ENCODE measurements at regions not wholly inside any gene's neighbourhood (a gene's known extent, or its start where the extent isn't known, plus 50 kb on each side); places are given as distances from the start of the nearest gene placed in this dataset.

DNA sequence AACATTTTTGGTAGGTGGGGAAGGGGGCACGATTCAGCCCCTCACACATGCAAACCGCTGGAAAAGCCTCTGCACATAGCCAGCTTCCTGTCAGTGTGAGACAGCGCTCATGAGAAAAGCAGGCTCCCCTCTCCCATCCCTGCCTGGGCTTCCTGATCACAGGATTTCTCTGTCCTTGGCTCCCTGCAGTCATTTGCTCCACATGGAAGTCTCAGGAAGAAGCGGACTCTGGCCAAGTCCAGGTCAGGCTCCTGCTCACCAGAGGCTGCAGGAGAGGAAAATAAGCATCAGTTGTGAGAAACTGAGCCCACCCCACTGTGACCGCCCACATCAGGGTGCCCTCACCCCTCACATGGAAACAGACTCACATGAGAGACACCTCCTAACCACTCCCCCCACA is 664.3 kb upstream of the TENM3 start:
- DNase-seq, result no peak

DNA sequence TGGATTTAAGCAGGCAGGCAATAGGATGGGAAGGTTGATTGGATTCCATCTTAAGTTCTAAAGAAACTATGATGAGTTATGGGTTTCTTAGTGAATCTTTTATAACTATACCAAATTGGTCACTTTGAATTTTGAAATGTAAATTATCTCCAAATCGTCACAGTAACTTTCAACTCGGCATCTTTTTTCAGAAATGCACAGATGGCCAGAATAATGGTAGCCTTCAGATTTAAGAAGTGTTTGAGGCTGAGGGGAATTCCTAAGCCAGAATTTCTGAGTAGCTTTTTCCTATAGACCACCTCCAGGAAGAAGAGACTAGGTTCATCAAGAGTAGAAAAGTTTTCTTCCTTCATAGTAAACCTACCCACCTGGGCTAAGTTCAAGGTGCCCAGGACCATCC is 663.7 kb upstream of the TENM3 start:
- DNase-seq, result no peak

DNA sequence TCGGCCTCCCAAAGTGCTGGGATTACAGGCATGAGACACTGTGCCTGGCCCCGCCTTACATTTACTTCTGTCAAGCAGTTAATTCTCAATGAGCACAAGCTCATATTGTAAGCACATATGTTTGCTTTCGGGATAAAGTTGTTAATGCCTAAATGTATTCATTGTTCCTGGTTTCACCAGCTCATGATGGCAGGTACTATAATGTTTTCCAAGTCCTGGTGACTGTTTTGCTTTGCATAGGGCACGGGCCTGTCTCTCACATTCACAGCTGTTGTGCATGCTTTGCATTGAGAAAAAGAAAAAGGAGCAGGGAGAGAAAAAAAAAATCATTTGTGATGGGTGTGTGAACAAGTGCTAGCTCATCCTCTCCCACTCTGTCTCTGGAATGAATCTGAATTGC is 661.2 kb upstream of the TENM3 start:
- no peak for DNase-seq

DNA sequence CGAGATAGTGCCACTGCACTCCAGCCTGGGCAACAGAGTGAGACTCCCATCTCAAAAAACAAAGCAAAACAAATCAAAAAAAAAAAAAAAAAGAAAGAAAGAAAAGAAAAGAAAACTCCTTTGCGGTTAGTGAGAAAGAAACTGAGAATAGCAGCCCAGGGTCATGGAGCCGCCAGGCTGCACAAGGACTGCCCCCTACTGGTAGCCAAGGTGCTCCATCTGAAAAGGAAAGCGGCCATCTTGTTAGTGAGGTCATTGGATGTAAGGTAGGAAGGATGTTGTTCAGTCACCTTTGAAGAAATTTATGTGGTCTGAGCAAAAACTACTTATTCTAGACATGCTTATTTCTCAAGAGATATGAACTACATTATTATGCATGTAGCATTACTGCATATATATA is 660.6 kb upstream of the TENM3 start:
- DNase-seq, result peak; percentile 7

DNA sequence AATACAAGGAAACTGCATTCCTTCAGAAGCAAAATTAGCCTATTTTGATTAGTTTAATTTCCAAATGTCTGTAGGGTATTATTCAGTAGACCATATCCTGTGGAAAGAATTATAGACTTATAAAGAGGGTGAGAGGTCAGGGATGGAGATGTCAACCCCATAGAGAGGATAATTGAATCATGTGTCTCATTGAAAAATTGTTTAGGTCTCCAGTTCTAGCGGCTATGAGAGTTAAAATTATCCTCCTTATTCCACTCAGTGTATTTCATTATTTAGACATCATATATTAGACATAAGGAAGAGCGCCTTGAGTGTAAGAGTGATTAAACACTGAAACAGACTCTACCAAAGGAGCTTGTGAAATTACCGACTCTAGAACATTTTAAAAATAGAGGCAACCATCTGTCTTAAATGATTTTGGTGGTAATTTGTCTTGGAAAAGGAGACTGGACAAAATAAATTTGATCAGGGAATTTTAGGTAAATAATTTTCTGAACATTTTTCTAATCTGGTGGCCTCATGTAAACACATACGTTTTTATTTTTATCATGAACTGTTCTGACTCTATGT is 654.4 kb upstream of the TENM3 start:
- DNase-seq, result no peak

DNA sequence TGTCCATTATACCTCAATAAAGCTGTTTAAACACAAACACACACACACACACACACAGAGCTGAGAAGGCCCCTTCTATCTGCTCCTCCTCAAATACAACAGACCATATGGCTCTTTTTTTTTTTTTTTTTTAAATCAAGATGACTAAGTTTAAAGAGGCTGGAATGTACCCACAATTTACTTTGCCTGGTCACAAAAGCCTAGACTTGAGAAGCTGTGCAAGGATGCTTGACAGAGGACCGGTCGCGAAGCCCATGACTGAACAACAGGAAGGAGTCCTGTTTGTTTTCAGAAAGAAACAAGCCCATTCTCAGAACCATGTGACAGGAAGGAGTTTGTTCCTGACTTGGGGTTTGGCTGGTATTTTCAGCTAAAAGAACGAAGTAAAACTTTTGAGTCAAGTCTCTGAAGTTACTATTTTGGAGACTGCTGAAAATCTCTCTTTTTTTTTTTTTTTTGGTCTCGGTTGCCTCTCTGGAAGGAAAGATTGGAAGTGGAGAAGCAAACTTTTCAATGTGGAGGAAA is 650.9 kb upstream of the TENM3 start:
- no peak for DNase-seq

DNA sequence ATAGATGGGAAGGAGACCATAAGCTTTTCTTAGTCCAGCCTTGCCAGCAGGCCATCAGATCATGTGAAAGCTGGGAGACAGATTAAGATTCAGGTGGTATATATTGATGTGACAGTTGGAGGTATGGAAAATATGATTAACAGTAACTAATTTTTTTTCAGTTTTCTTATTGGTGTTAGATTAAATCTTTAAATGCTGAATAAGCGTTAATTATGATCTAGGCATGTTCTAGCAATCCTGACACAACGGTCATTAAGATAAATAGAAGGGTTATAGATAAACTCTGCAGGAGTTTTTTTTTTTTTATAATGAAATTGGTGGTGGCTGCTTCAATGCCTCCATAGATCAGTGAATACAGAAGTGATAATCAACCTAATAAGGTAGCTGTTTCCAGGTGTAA is 649.5 kb upstream of the TENM3 start:
- DNase-seq, result no peak

DNA sequence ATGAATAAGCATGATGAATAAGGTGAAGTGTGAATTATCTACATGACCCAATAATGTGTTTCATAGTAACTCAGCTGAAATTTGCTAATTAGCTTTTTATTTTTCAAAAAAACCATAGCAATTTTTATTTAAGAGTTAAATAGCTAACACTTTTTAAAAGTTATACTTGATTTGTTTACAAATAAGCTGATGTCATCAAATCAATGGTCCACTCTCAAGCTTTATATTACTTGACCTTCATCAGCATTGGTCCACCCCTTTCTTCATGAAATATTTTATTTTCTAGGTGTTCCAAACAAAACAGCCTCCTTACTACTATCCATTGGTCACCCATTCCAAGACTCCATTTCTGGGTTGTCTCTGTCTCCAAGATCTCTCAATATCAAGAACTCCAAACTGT is 649.0 kb upstream of the TENM3 start:
- DNase-seq, result no peak

DNA sequence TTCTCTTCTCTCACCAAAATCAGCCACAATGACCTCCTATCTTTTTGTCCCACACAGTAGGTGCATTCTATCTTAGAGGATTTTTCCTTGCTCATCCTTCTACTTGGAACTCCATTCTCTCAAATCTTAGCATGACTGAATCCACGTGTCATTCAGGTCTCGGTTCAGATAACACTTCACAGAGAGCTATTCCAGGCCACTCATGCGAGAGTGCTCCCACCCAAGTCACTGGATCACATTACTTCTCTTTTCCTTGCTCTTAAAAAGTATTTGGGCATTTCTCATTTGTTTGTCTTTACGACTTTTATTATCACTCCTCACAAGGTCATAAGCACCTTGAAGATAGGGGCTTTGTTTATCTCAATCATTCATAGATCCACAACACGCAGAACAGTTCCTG is 647.5 kb upstream of the TENM3 start:
- DNase-seq, result no peak

DNA sequence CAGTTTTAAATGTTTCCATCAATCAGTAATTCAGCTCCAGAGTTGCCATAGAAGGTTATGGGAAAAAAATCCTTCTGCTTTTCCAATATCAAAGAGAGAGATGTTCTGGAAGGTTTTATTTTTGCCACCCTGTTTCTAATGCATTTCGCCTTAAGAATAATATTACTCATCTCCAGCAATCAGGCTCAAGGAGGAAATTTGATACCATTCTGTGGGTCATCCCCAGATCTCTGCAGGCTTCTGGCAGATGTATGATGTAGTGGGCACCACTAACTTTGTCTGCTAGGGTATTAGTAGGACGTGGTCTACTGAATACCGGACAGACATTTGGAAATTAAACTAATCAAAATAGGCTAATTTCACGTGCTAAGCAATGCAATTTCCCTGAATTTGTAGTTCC is 645.4 kb upstream of the TENM3 start:
- no peak for DNase-seq

DNA sequence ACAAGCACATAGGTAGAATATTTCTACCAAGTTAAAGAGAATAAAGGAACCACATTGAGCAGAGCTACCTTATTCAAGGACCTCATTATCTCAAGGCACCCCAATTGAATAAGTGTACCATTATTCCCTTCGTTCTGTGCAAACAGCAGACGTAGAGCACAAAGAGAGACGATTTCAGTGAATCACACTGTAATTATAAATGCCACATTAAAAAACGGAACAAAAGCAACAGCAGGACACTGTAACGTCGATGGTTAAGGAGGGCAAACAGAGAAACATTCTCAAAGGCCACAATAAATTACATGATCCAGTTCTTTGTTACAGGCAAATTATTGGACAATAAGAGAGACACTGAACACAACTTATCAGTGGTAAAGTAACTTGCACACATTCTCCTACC is 644.1 kb upstream of the TENM3 start:
- no peak for DNase-seq

DNA sequence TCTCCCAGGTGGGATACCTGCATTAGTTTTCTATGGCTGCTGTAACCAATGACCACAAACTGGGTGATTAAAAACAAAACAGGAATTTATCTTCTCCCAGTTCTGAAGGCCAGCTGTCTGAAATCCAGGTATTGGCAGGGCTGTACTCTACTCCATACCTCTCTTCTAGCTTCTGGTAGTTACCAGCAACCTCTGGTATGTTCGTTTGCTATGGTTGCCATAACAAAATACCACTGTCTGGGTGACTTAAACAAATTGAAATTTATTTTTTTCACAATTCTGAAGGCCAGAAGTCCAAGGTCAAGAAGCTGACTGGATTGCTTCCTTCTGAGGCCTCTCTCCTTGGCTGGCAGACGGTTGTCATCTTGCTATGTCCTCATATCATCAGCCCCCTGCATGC is 642.1 kb upstream of the TENM3 start:
- no peak for DNase-seq

DNA sequence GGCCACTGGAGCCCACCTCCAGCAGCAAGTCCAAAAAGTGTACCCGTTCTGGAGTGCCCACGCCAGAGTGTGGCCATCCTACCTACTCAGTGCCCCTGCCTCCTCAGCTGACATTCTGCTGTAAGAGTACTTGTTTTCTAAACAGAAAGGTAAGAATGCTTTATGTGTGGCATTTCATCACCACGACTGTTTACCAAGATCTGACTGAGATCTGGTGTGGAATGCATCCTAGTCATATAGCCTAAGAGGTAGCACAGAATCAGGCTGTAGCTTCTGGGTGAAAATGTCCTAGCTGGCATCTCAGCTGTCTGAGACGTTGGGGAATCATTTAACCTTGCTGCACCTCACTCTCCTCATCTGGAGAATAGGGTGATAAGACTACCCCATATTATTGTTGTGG is 638.7 kb upstream of the TENM3 start:
- DNase-seq, result no peak

DNA sequence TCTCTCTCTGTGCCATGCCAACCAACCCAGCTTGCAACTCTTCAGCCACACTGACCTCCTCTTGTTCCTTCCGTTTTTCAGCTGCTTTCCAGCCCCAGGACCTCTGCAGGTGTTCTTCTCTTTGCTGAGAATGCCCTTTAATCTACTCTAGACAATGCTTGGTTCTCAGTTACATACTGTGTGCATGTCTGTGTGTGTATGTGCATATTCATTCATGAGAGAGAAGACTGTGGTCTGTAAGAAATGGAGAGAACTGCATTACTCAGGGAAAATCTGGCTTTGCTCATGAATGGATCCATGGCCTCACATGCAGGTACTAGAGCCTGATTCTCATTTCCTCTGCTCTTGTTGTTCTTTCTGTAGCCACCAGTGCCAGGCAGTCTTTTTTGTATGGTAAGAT is 636.9 kb upstream of the TENM3 start:
- DNase-seq, result no peak

DNA sequence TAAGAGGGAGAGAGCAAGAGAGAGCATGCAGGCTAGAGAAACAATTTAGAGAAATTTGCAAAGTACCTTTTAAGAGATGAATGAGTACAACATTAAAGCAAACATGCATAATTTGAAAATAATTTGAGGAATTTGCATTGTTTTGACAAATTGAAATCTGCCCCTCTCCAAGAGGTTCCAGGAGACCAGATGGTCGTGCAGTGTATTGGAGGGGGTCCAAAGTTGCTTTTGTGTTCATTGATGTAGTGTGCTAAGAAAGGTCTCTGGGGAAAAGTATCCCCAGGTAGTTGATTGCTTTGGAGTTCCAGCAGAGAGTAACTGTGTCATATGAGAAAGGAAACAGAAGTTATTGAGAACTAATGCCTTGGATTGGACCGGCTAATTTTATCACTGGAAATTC is 635.0 kb upstream of the TENM3 start:
- DNase-seq, result no peak

DNA sequence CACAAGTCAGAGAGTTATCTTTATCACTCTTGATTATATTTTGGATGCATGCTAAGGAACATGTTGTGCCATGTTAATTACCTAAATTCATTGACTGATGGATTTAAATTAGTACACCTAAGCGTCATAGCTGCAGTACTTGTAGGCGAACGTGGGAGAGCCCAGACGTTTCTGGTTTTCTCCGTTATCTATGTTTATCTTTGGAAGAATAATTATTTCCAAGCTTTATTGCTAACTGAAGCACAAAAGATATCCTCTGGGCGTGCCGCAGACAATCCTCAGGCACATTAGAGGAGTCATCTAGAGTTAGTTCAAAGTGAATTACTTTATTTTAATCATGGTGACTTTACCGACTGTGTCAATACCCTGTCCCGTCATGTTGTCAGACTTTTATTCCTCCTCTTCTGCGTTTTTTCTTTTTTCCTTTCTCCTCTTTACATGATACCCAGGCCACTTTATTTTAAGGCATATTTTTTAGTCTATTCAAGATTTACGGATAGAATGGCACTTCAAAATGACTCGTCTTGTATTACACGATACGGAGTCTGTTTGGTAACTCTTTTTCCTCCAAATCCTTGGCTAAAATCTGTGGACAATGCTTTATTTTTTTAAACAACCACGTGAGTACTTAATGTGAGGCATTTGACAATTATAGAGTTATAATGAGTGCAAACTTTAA is 632.0 kb upstream of the TENM3 start:
- no peak for DNase-seq

DNA sequence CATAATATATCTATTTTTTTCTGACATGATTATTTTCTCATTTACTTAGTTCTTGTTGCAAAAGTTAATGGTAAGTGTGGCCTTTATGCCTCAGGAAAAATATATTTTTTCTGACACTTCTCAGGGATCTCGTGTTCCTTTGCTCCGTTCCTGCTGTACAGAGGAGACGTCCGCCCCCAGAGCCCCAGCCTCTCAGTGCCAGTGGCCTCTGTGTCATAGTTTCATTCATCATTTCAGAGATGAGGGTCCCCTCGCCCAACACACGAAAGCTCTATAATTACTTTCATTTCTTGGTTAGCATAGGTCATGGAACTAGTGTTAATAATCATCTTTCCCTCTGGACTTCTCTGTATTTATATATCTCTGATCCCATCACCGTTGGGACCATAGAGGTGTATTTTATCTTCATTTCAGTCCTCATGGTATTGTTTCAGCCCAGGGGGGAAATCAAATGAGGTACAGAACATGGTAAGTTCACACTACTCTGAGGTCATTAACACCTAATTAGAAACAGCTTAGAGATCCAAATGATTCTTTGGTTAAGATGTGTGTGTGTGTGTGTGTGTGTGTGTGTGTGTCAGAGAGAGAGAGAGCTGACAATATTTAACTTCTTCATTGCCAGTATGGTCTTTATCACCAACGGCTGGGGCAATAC is 631.1 kb upstream of the TENM3 start:
- DNase-seq, result no peak

DNA sequence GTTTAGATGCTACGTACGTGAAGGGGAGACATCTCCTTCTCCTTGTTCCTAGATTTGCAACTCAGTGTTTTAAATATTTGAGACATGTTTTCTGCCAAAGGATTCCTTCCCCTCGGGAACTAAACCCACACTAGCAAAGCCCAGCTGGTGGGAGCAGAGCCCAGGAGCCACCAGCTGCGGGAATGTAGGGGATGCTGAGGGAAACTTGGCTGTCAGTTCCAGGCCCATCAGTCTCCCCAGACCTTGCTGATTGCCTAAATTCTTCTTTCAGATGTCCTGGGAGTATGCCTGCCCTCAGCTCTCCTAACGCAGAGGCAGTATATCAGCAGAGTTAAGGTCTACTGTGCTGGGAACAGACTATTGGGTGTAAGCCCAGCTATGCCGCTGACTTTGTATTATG is 630.0 kb upstream of the TENM3 start:
- DNase-seq, result no peak

DNA sequence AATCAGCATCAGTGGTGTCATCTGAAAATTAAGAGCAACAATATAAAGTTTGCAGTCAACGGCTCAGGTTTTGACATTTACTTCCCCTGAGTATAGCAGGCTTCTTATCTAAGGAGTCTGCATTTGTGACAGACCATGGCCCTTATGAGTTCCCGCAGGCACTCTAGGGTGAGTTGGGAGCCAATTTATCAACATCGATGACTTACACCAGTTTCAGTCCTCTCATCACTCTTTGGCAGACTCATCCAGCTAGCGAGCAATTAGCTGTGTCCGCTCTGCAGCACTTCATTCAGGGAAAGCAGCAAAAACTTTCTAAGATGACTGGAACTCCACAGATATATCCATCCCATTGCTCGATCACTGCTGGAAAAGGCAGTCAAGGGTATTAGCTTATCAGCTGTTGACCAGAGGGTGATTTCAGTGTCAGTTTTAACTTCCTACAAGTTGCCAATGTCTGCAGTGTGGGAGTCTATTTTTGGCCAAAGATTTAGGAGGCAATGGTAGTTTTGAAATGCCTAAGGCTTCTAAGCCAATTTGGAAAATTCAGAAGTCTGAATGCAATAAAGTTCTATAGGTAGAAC is 625.1 kb upstream of the TENM3 start:
- DNase-seq, result no peak

DNA sequence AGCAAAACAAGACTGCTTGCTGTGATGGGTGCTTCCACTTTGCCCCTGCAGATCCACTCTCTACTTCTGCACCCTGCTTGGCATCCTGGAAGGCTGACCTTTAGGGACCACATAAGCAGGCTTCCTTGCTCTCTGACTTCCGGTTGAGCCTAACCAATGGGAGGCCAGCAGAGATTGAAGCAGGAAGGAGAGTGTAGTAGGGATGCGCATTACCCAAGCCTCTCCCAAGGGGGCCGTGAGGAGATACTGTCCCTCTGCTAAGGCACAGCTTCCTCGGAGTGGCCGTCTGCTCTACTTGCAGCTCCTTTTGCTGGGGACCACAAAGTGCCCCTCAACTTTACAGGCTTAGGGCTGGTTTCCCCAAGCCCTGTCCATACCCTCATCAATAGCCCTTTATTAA is 624.3 kb upstream of the TENM3 start:
- peak; percentile 1 for DNase-seq

DNA sequence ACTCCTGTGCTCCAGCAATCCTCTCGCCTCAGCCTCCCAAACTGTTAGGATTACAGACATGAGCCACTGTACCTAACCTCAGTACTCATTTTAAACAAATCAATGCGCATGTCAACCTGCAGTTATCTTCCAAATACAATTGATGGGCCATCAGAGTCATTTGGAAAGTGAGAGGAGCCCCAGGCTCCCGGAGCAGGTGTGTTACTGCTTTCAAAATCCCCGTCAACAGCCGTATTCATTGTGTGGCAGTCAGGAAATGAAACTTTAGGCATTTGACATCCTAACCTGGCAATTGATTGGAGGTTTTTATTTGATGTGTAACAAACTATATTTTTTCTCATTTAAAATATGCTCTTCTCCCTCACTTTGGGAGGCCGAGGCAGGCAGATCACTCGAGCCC is 623.6 kb upstream of the TENM3 start:
- no peak for DNase-seq

DNA sequence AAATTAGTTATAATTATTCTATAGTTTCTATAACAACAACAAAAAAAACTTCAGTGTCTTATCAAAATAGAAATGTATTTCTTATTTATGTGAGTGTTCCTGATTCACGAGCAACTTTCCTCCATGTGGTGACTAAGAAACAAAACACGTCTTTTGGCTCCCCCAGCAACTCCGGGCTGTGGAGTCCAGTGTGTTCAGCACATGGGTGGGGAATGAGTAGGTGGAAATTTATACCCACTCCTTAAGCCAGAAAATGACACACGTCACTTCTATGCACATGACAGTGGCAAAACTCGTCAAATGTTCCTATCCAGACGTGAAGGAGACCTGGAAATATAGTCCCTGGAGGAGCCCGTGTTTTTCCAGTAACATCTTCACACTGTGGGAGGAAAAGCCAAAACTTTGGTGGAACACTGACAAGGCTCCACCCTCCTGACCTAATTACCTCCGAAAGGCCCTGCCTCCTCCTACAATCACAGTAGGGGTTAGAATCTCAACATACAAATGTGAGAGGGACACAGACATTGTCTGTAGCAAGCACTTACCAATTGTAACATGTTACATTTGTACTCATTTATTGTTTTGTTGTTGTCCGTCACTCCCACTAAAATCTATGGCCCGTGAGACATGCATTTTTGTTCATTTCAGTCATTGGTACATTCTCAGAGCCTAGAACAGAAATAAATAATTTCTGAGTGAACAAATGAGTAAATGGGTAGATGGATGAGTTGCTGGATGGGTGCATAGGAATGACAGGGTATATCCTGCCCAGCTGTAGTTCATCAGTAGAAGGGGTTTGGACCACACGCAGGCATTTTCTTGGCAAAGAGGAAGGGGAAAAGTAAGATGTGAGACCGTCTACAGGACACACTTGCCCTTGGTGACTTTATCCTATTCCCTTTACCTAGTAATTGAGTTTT is 605.8 kb upstream of the TENM3 start:
- no peak for DNase-seq

DNA sequence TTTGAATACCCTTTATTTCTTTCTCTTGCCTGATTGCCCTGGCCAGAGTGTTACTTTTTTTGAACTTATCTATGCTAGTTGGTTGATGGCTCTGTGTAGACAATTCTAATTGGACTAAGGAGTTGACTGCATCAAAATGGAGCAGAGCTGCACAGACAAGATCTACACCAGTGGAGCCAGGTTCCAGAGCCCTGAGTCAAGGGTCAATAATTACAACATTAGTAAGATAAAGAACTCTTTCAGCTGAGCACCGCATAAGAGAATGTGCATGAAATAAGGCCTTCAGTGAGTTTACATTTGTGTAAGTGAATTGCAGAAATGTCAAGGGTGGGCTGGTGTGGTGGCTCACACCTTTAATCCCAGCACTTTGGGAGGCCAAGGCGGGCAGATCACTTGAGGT is 599.7 kb upstream of the TENM3 start:
- no peak for DNase-seq
